ENCODE measurements at regions not wholly inside any gene's neighbourhood (a gene's known extent, or its start where the extent isn't known, plus 50 kb on each side); places are given as distances from the start of the nearest gene placed in this dataset.

- TF ChIP-seq CTCF (IDR thresholded peaks at IDR 0.05; ENCODE audit: low read depth, low read length): no peak
- no peak for TF ChIP-seq EZH2phosphoT487 (IDR thresholded peaks at IDR 0.05; ENCODE audit: low read depth)
These were observed 124.0 kb downstream of the OGFRL1 start for GRCh38 chr6:71412559-71413140.
